H1 (cell line): ENCODE measurements at regions not wholly inside any gene's neighbourhood (a gene's known extent, or its start where the extent isn't known, plus 50 kb on each side); places are given as distances from the start of the nearest gene placed in this dataset.

ENCODE experiments used
- CTCF ChIA-PET: fragments of 300-600 bp; sonication (Branson Sonifier 250); formaldehyde crosslinking; loops from one replicate; lab custom pipeline; 2021; ENCODE audit not compliant: partially characterized antibody; lab: Charles Lee
- POLR2A ChIA-PET: fragments of 300-600 bp; sonication (Branson Sonifier 250); formaldehyde crosslinking; loops from one replicate; lab custom pipeline; 2021; ENCODE audit warnings: inconsistent platforms; ENCODE audit not compliant: partially characterized antibody; lab: Charles Lee
- DNase-seq, 2 experiments: peaks; one replicate each; pipeline versions ENCODE4 v3.0.0 to v3.0.0-alpha.2; 2010 to 2022; ENCODE audit warnings: low spot score in 2 of 2, low read depth in 1 of 2, mixed read lengths in 1 of 2
- FAIRE-seq: peaks from 2 replicates; lab custom pipeline; 2011; peaks lifted over from hg19 to GRCh38; lab: Jason Lieb, UNC
- H2AFZ ChIP-seq: 2 replicates; pipeline ENCODE4 v1.8.1; 2012; ENCODE audit warnings: low read length, inconsistent platforms
- H2AK5ac ChIP-seq: 2 replicates; pipeline ENCODE4 v1.6.1; 2013; ENCODE audit warnings: low read depth, low read length
- H2BK120ac ChIP-seq: replicated peaks from 2 replicates; pipeline ENCODE3; 2013; ENCODE audit warnings: low read depth, low read length, inconsistent platforms
- H2BK12ac ChIP-seq: 2 replicates; pipeline ENCODE4 v1.6.1; 2013; ENCODE audit warnings: low read depth, low read length
- H2BK15ac ChIP-seq: 2 replicates; pipeline ENCODE4 v1.6.1; 2013; ENCODE audit warnings: low read length
- H2BK20ac ChIP-seq: 2 replicates; pipeline ENCODE4 v1.6.1; 2013; ENCODE audit warnings: low read length
- H2BK5ac ChIP-seq: 2 replicates; pipeline ENCODE4 v1.6.1; 2013; ENCODE audit warnings: low read depth, low read length
- H3K14ac ChIP-seq: 2 replicates; pipeline ENCODE4 v1.6.1; 2013; ENCODE audit warnings: inconsistent platforms; ENCODE audit not compliant: insufficient read length
- H3K18ac ChIP-seq: 2 replicates; pipeline ENCODE4 v1.6.1; 2013; ENCODE audit warnings: low read length; ENCODE audit errors: extremely low read depth
- H3K23ac ChIP-seq: 2 replicates; pipeline ENCODE4 v1.6.1; 2013; ENCODE audit warnings: inconsistent platforms; ENCODE audit not compliant: insufficient read length
- H3K23me2 ChIP-seq: 2 replicates; pipeline ENCODE4 v1.6.1; 2013; ENCODE audit warnings: low read depth, low read length
- H3K27ac ChIP-seq: 2 replicates; pipeline ENCODE4 v1.6.1; 2011; ENCODE audit warnings: low read depth, low read length, inconsistent platforms
- H3K27me3 ChIP-seq, 4 experiments: replicated peaks in 1 of 4; 1 replicate in 1 of 4; 2 replicates in 3 of 4; pipeline versions ENCODE4 v1.6.1 to v1.8.1; 2011 to 2013; ENCODE audit warnings: low read length in 3 of 4, mild to moderate bottlenecking in 3 of 4, inconsistent platforms in 2 of 4, mixed read lengths in 2 of 4, moderate library complexity in 1 of 4; ENCODE audit not compliant: control insufficient read depth in 3 of 4, insufficient read depth in 3 of 4; ENCODE audit errors: extremely low read depth in 1 of 4
- H3K36me3 ChIP-seq, 4 experiments: 2 replicates each; pipeline versions ENCODE4 v1.6.1 to v1.8.1; 2011 to 2013; ENCODE audit warnings: mild to moderate bottlenecking in 4 of 4, low read length in 3 of 4, moderate library complexity in 2 of 4, control low read depth in 1 of 4, inconsistent platforms in 1 of 4; ENCODE audit not compliant: insufficient read depth in 4 of 4, control insufficient read depth in 2 of 4
- H3K4ac ChIP-seq: replicated peaks from 2 replicates; pipeline ENCODE3; 2013; ENCODE audit warnings: low read length, low read depth, mixed read lengths, inconsistent platforms; ENCODE audit not compliant: insufficient read length
- H3K4me1 ChIP-seq, 4 experiments: replicated peaks in 1 of 4; 1 replicate in 1 of 4; 2 replicates in 3 of 4; pipeline versions ENCODE4 v1.6.1 to v1.8.1; 2011 to 2013; ENCODE audit warnings: low read length in 3 of 4, inconsistent platforms in 2 of 4, mixed read lengths in 1 of 4; ENCODE audit not compliant: insufficient read depth in 4 of 4, control insufficient read depth in 3 of 4
- H3K4me2 ChIP-seq, 2 experiments: 2 replicates each; pipeline versions ENCODE4 v1.6.1 to v1.8.1; 2011 to 2013; ENCODE audit warnings: low read depth in 2 of 2, low read length in 2 of 2, control low read depth in 1 of 2, inconsistent platforms in 1 of 2, mild to moderate bottlenecking in 1 of 2; ENCODE audit not compliant: insufficient read depth in 1 of 2
- H3K4me3 ChIP-seq, 4 experiments: fragments of 200-600, 300-600 bp in 1 of 4; sonication (generic), shearing (Covaris generic), sonication (Bioruptor Twin) in 1 of 4; 2 replicates each; pipeline versions ENCODE4 v1.5.1 to v1.8.1; 2011 to 2016; ENCODE audit warnings: low read length in 4 of 4, low read depth in 3 of 4, control low read depth in 2 of 4, inconsistent platforms in 2 of 4, mild to moderate bottlenecking in 2 of 4, mixed read lengths in 1 of 4, moderate library complexity in 1 of 4; ENCODE audit not compliant: insufficient read depth in 2 of 4; ENCODE audit errors: extremely low read depth in 1 of 4
- H3K56ac ChIP-seq: replicated peaks from 2 replicates; pipeline ENCODE3; 2013; ENCODE audit warnings: low read depth, mild to moderate bottlenecking, mixed read lengths, low read length, inconsistent platforms; ENCODE audit not compliant: insufficient read length
- H3K79me1 ChIP-seq: 2 replicates; pipeline ENCODE4 v1.6.1; 2013; ENCODE audit warnings: low read depth, low read length, control low read depth
- H3K79me2 ChIP-seq, 2 experiments: 2 replicates each; pipeline versions ENCODE4 v1.6.1 to v1.8.1; 2012 to 2013; ENCODE audit warnings: low read length in 2 of 2, mild to moderate bottlenecking in 2 of 2, inconsistent platforms in 1 of 2; ENCODE audit not compliant: insufficient read depth in 2 of 2, control insufficient read depth in 1 of 2
- H3K9ac ChIP-seq, 4 experiments: replicated peaks in 1 of 4; 1 replicate in 1 of 4; 2 replicates in 3 of 4; pipeline versions ENCODE4 v1.6.1 to v1.8.1; 2011 to 2013; ENCODE audit warnings: low read depth in 3 of 4, low read length in 3 of 4, control low read depth in 2 of 4, mild to moderate bottlenecking in 2 of 4, moderate library complexity in 2 of 4, inconsistent platforms in 1 of 4; ENCODE audit errors: extremely low read depth in 1 of 4
- H3K9me3 ChIP-seq, 2 experiments: 2 replicates each; pipeline versions ENCODE4 v1.6.1 to v1.8.1; 2012 to 2013; ENCODE audit warnings: mild to moderate bottlenecking in 2 of 2, moderate library complexity in 2 of 2, control low read depth in 1 of 2, inconsistent platforms in 1 of 2, low read depth in 1 of 2, low read length in 1 of 2, mixed read lengths in 1 of 2; ENCODE audit not compliant: insufficient read depth in 2 of 2
- H4K20me1 ChIP-seq, 2 experiments: replicated peaks in 1 of 2; 2 replicates each; pipeline versions ENCODE3 to v1.8.1; 2011 to 2013; ENCODE audit warnings: inconsistent platforms in 2 of 2, low read length in 2 of 2, mild to moderate bottlenecking in 1 of 2; ENCODE audit not compliant: insufficient read depth in 2 of 2, control insufficient read depth in 1 of 2
- H4K5ac ChIP-seq: 2 replicates; pipeline ENCODE4 v1.6.1; 2013; ENCODE audit warnings: low read length, low read depth, mixed read lengths, inconsistent platforms; ENCODE audit not compliant: insufficient read length
- H4K8ac ChIP-seq: 2 replicates; pipeline ENCODE4 v1.8.0; 2013; ENCODE audit warnings: mild to moderate bottlenecking, moderate library complexity, low read length, inconsistent platforms; ENCODE audit not compliant: insufficient read depth; ENCODE audit errors: extremely low read depth
- H4K91ac ChIP-seq: replicated peaks from 2 replicates; pipeline ENCODE3; 2013; ENCODE audit warnings: low read length, mixed read lengths, inconsistent platforms; ENCODE audit not compliant: insufficient read length
- BACH1 ChIP-seq: IDR thresholded peaks from 2 replicates; pipeline ENCODE4 v1.6.1; 2012; ENCODE audit warnings: low read length, improper control_type of control experiment
- CHD2 ChIP-seq: IDR thresholded peaks from 2 replicates; pipeline ENCODE4 v1.6.1; 2012; ENCODE audit warnings: low read length, improper control_type of control experiment
- CTBP2 ChIP-seq: IDR thresholded peaks from 2 replicates; pipeline ENCODE4 v1.7.0; 2011; ENCODE audit warnings: borderline replicate concordance, mild to moderate bottlenecking, moderate library complexity, mixed read lengths, low read length; ENCODE audit not compliant: insufficient read depth, insufficient read length
- CTCF ChIP-seq, 3 experiments: IDR thresholded peaks; 1 replicate in 2 of 3; 2 replicates in 1 of 3; pipeline versions ENCODE4 v1.5.1 to v1.6.1; 2011; ENCODE audit warnings: low read length in 3 of 3, mild to moderate bottlenecking in 3 of 3, inconsistent platforms in 2 of 3, low read depth in 1 of 3, moderate library complexity in 1 of 3; ENCODE audit not compliant: insufficient read depth in 1 of 3; ENCODE audit errors: control extremely low read depth in 1 of 3
- EGR1 ChIP-seq: IDR thresholded peaks from 2 replicates; pipeline ENCODE4 v1.6.1; 2011; ENCODE audit warnings: low read depth, low read length, borderline replicate concordance
- NANOG ChIP-seq: IDR thresholded peaks from 2 replicates; pipeline ENCODE4 v1.6.1; 2011; ENCODE audit warnings: low read length, low read depth, mild to moderate bottlenecking, inconsistent platforms; ENCODE audit not compliant: insufficient read depth, poor library complexity, severe bottlenecking
- RAD21 ChIP-seq, 2 experiments: IDR thresholded peaks in 1 of 2; conservative IDR thresholded peaks in 1 of 2; 2 replicates each; pipeline ENCODE4 v1.6.1; 2011; ENCODE audit warnings: low read depth in 2 of 2, low read length in 2 of 2, improper control_type of control experiment in 1 of 2, inconsistent platforms in 1 of 2, mild to moderate bottlenecking in 1 of 2, moderate library complexity in 1 of 2
- RFX5 ChIP-seq: IDR thresholded peaks from 2 replicates; pipeline ENCODE4 v1.6.1; 2011; ENCODE audit warnings: low read depth, low read length, improper control_type of control experiment, borderline replicate concordance
- SP4 ChIP-seq: IDR thresholded peaks from 2 replicates; pipeline ENCODE4 v1.6.1; 2012; ENCODE audit warnings: low read length, inconsistent platforms
- TBP ChIP-seq: IDR thresholded peaks from 2 replicates; pipeline ENCODE4 v1.6.1; 2011; ENCODE audit warnings: low read depth, low read length, improper control_type of control experiment
- TCF12 ChIP-seq: IDR thresholded peaks from 2 replicates; pipeline ENCODE4 v1.6.1; 2011; ENCODE audit warnings: low read depth, mild to moderate bottlenecking, low read length
- ZNF274 ChIP-seq: IDR thresholded peaks from 2 replicates; pipeline ENCODE4 v1.7.0; 2012; ENCODE audit warnings: low read length, borderline replicate concordance; ENCODE audit errors: extremely low read depth
- WGBS, 2 experiments: shearing (Covaris generic) in 1 of 2; methylation state at CpG; one replicate each; pipeline versions ENCODE4 v1.1.6 to v1.1.7; 2013 to 2015; ENCODE audit warnings: low lambda C conversion rate in 2 of 2, mixed read lengths in 2 of 2, inconsistent platforms in 1 of 2, low coverage in 1 of 2, missing lambda C conversion rate in 1 of 2; ENCODE audit not compliant: insufficient replicate concordance in 2 of 2, insufficient coverage in 1 of 2, insufficient read length in 1 of 2; ENCODE audit errors: extremely low coverage in 1 of 2, missing lambda C conversion rate in 1 of 2; 5-methylcytosine and 5-hydroxymethylcytosine counted together

GRCh38 chr3:168611826-168612225 is 516.1 kb upstream of the GOLIM4 start:
- Histone ChIP-seq H3K27me3 (no peaks in the 10 kb centered on the region), H3K14ac (no peak overlapping the region), H4K20me1 (no peaks in the 10 kb centered on the region), H2BK20ac (0 out of 2 replicates have a peak overlapping the region, but pooled peaks have one; percentile 82), H3K9me3 (no peaks in the 10 kb centered on the region), H2AFZ (no peak overlapping the region), H4K8ac (no peak overlapping the region), H3K4me1 (peaks cover 0 to 22% (median 13%) of the 10 kb centered on the region in 4 experiments; a peak in 6 of 7 replicates), H3K9ac (no peak overlapping the region), H3K79me1 (no peaks in the 10 kb centered on the region), H4K5ac (no peak overlapping the region), H3K56ac (no peak overlapping the region), H3K4ac (no peak overlapping the region), H3K4me3 (no peak overlapping the region), H2BK12ac (no peak overlapping the region), H3K79me2 (no peaks in the 10 kb centered on the region), H2BK5ac (0 out of 2 replicates have a peak overlapping the region, but pooled peaks have one; percentile 8), H3K27ac (no peak overlapping the region), H4K91ac (peak overlapping the region; percentile 61), H3K36me3 (no peaks in the 10 kb centered on the region), H3K23me2 (no peaks in the 10 kb centered on the region; the same call in 1 of the 2 replicates), H3K23ac (no peak overlapping the region), H3K18ac (no peak overlapping the region), H2BK15ac (no peak overlapping the region), H2BK120ac (peak overlapping the region; percentile 13), H2AK5ac (no peak overlapping the region), H3K4me2 (no peak overlapping the region)
- 90% methylated on average over 1 of the region's 1 CpG; no CpG with 5 or more reads in 1 of the 2 experiments for WGBS, 2 experiments
- DNase-seq (no peak), FAIRE-seq (no peak)
- ChIA-PET POLR2A (no interaction called here), CTCF (interaction anchor here (1.0 to 2.2 kb wide), 2 partner anchors 9 to 11 kb away, joined by 3 to 14 read pairs; no protein-coding TSS in a partner anchor)
- TF ChIP-seq RAD21 (IDR thresholded peaks at IDR 0.05 in 1 of 2, conservative IDR thresholded peaks at IDR 0.05 in 1 of 2; ENCODE audit: low read depth in 2 of 2, low read length in 2 of 2) (no peak), ZNF274 (no peak), CTCF (IDR thresholded peaks at IDR 0.05; ENCODE audit: control extremely low read depth in 1 of 3, insufficient read depth in 1 of 3, low read depth in 1 of 3, low read length in 3 of 3) (no peak), NANOG (no peak), BACH1 (no peak), RFX5 (no peak), CHD2 (no peak), TBP (no peak), EGR1 (no peak), TCF12 (no peak), SP4 (no peak), CTBP2 (no peak)
